Mesenteric fat pad (tissue), 1 donor: ENCODE measurements at regions not wholly inside any gene's neighbourhood (a gene's known extent, or its start where the extent isn't known, plus 50 kb on each side); places are given as distances from the start of the nearest gene placed in this dataset.

Source experiments
- DNase-seq: peaks from one replicate; pipeline ENCODE4 v3.0.0-alpha.2; 2020; ENCODE audit warnings: low spot score
- donor health status: DM: yes; HTN: yes; CAD: no.

- no peak for DNase-seq
These were observed 295.3 kb upstream of the CTSO start for GRCh38 chr4:156248917-156249316.

- no peak for DNase-seq
These were observed 293.8 kb upstream of the CTSO start for GRCh38 chr4:156247470-156247869.

GRCh38 chr4:156243015-156243414 is 289.3 kb upstream of the CTSO start:
- DNase-seq = no peak

- no peak for DNase-seq
These were observed 288.7 kb upstream of the CTSO start for GRCh38 chr4:156242390-156242789.

GRCh38 chr4:156241896-156242295 is 288.2 kb upstream of the CTSO start:
- DNase-seq = no peak

- no peak for DNase-seq
These were observed 284.5 kb upstream of the CTSO start for GRCh38 chr4:156238171-156238570.

GRCh38 chr4:156237231-156237630 is 283.6 kb upstream of the CTSO start:
- no peak for DNase-seq

GRCh38 chr4:156230176-156230575 is 276.5 kb upstream of the CTSO start:
- no peak for DNase-seq

GRCh38 chr4:156228676-156229075 is 275.0 kb upstream of the CTSO start:
- no peak for DNase-seq

- no peak for DNase-seq
These were observed 273.7 kb upstream of the CTSO start for GRCh38 chr4:156227321-156227720.

GRCh38 chr4:156223985-156224384 is 270.3 kb upstream of the CTSO start:
- DNase-seq = no peak

GRCh38 chr4:156217236-156217635 is 263.6 kb upstream of the CTSO start:
- DNase-seq = no peak

GRCh38 chr4:156201050-156201449 is 247.4 kb upstream of the CTSO start:
- DNase-seq = no peak

- DNase-seq = no peak
These were observed 244.8 kb upstream of the CTSO start for GRCh38 chr4:156198511-156198910.

- DNase-seq = no peak
These were observed 243.6 kb upstream of the CTSO start for GRCh38 chr4:156197216-156197615.

GRCh38 chr4:156196722-156197121 is 243.1 kb upstream of the CTSO start:
- DNase-seq = no peak

- DNase-seq = no peak
These were observed 242.2 kb upstream of the CTSO start for GRCh38 chr4:156195914-156196313.

- DNase-seq = no peak
These were observed 241.2 kb upstream of the CTSO start for GRCh38 chr4:156194896-156195295.

- no peak for DNase-seq
These were observed 240.1 kb upstream of the CTSO start for GRCh38 chr4:156193800-156194199.

GRCh38 chr4:156193106-156193505 is 239.4 kb upstream of the CTSO start:
- DNase-seq = no peak

GRCh38 chr4:156192033-156192432 is 238.4 kb upstream of the CTSO start:
- no peak for DNase-seq

- no peak for DNase-seq
These were observed 237.5 kb upstream of the CTSO start for GRCh38 chr4:156191044-156191781.

- no peak for DNase-seq
These were observed 236.9 kb upstream of the CTSO start for GRCh38 chr4:156190615-156191014.

- DNase-seq = no peak
These were observed 234.9 kb upstream of the CTSO start for GRCh38 chr4:156188596-156188995.
